Fibroblast of skin of abdomen (primary cell): ENCODE measurements at regions not wholly inside any gene's neighbourhood (a gene's known extent, or its start where the extent isn't known, plus 50 kb on each side); places are given as distances from the start of the nearest gene placed in this dataset.

ENCODE experiments used
- DNase-seq: peaks from one replicate; pipeline ENCODE4 v3.0.0-alpha.2; 2013

GRCh38 chr4:43816116-43816515 lies 632.5 kb downstream of the KCTD8 start:
- DNase-seq = no peak

GRCh38 chr4:43822621-43823020 lies 626.0 kb downstream of the KCTD8 start:
- DNase-seq = no peak

GRCh38 chr4:43835869-43836268 lies 612.7 kb downstream of the KCTD8 start:
- no peak for DNase-seq

- no peak for DNase-seq
Observed at GRCh38 chr4:43837171-43837570, 611.4 kb downstream of the KCTD8 start.

GRCh38 chr4:43837604-43838003 lies 611.0 kb downstream of the KCTD8 start:
- DNase-seq = no peak

- DNase-seq = no peak
Observed at GRCh38 chr4:43842594-43842993, 606.0 kb downstream of the KCTD8 start.

GRCh38 chr4:43843501-43843900 lies 605.1 kb downstream of the KCTD8 start:
- no peak for DNase-seq

GRCh38 chr4:43846111-43846587 lies 602.5 kb downstream of the KCTD8 start:
- DNase-seq = no peak

- DNase-seq = no peak
Observed at GRCh38 chr4:43853565-43854264, 594.9 kb downstream of the KCTD8 start.

GRCh38 chr4:43855283-43855682 lies 593.3 kb downstream of the KCTD8 start:
- DNase-seq = no peak

GRCh38 chr4:43864616-43865146 lies 583.9 kb downstream of the KCTD8 start:
- DNase-seq = no peak

GRCh38 chr4:43867908-43868307 lies 580.7 kb downstream of the KCTD8 start:
- DNase-seq = no peak

GRCh38 chr4:43875655-43876054 lies 573.0 kb downstream of the KCTD8 start:
- no peak for DNase-seq

- no peak for DNase-seq
Observed at GRCh38 chr4:43882470-43882869, 566.1 kb downstream of the KCTD8 start.

GRCh38 chr4:43886196-43886595 lies 562.4 kb downstream of the KCTD8 start:
- no peak for DNase-seq

- no peak for DNase-seq
Observed at GRCh38 chr4:43898836-43899235, 549.8 kb downstream of the KCTD8 start.

GRCh38 chr4:43903456-43903855 lies 545.2 kb downstream of the KCTD8 start:
- DNase-seq = no peak

- no peak for DNase-seq
Observed at GRCh38 chr4:43918377-43918776, 530.2 kb downstream of the KCTD8 start.

GRCh38 chr4:43932448-43932847 lies 516.2 kb downstream of the KCTD8 start:
- DNase-seq = no peak

- DNase-seq = no peak
Observed at GRCh38 chr4:43943998-43944397, 504.6 kb downstream of the KCTD8 start.

GRCh38 chr4:43959976-43960375 lies 488.6 kb downstream of the KCTD8 start:
- no peak for DNase-seq

- no peak for DNase-seq
Observed at GRCh38 chr4:43968011-43968410, 480.6 kb downstream of the KCTD8 start.

GRCh38 chr4:43983610-43984009 lies 465.0 kb downstream of the KCTD8 start:
- DNase-seq = no peak

- no peak for DNase-seq
Observed at GRCh38 chr4:43987331-43987944, 461.2 kb downstream of the KCTD8 start.
